ENCODE measurements at regions not wholly inside any gene's neighbourhood (a gene's known extent, or its start where the extent isn't known, plus 50 kb on each side); places are given as distances from the start of the nearest gene placed in this dataset.

GRCh38 chr3:151976211-151977050 lies 103.0 kb downstream of the SUCNR1 start (continued):
- TF ChIP-seq ATF2 (CRISPR knock-in tag; IDR thresholded peaks at IDR 0.05; ENCODE audit: borderline replicate concordance, low read depth), result no peak

- POLR2A ChIA-PET, result no interaction called here
- Mint-ChIP-seq H3K4me3 (no peak overlapping the region), H3K9me3 (peaks cover 6% of the 10 kb centered on the region), H3K27me3 (ENCODE audit: low read depth) (no peaks in the 10 kb centered on the region), H3K36me3 (0 out of 2 replicates have a peak, but pooled peaks cover 3% of the 10 kb centered on the region), H3K4me1 (no peaks in the 10 kb centered on the region), H3K27ac (no peak overlapping the region)
- TF ChIP-seq TEAD1 (CRISPR knock-in tag; IDR thresholded peaks at IDR 0.05) (no peak), CDX4 (CRISPR knock-in tag; IDR thresholded peaks at IDR 0.05; ENCODE audit: borderline replicate concordance) (no peak), OVOL2 (CRISPR knock-in tag; IDR thresholded peaks at IDR 0.05; ENCODE audit: borderline replicate concordance) (no peak), TP53 (CRISPR knock-in tag; IDR thresholded peaks at IDR 0.05) (no peak), JUN (CRISPR knock-in tag; IDR thresholded peaks at IDR 0.05) (no peak), TCF7 (CRISPR knock-in tag; IDR thresholded peaks at IDR 0.05; ENCODE audit: low read depth) (no peak), AFF4 (CRISPR knock-in tag; IDR thresholded peaks at IDR 0.05; ENCODE audit: borderline replicate concordance) (no peak)
- ATAC-seq (no peak), DNase-seq (ENCODE audit: low spot score) (no peak)
- CTCF ChIA-PET, result no interaction called here
Measured at GRCh38 chr3:151979906-151980305, 106.5 kb downstream of the SUCNR1 start.

GRCh38 chr3:151983538-151983937 lies 110.1 kb downstream of the SUCNR1 start:
- POLR2A ChIA-PET, result no interaction called here
- ATAC-seq, result no peak
- no peak for TF ChIP-seq PREB (CRISPR knock-in tag; IDR thresholded peaks at IDR 0.05; ENCODE audit: borderline replicate concordance)
- no peak for TF ChIP-seq NR1H2 (CRISPR knock-in tag; IDR thresholded peaks at IDR 0.05)
- TF ChIP-seq ZNF219 (CRISPR knock-in tag; IDR thresholded peaks at IDR 0.05; ENCODE audit: borderline replicate concordance), result no peak
- no peak for TF ChIP-seq AR (CRISPR knock-in tag; IDR thresholded peaks at IDR 0.05)
- TF ChIP-seq ZNF671 (CRISPR knock-in tag; IDR thresholded peaks at IDR 0.05), result no peak
- no peak for TF ChIP-seq OVOL2 (CRISPR knock-in tag; IDR thresholded peaks at IDR 0.05; ENCODE audit: borderline replicate concordance)
- no peak for TF ChIP-seq ZNF121 (CRISPR knock-in tag; IDR thresholded peaks at IDR 0.05)
- no peak for TF ChIP-seq MAX (CRISPR knock-in tag; IDR thresholded peaks at IDR 0.05)
- TF ChIP-seq SMAD3 (CRISPR knock-in tag; IDR thresholded peaks at IDR 0.05; ENCODE audit: borderline replicate concordance), result no peak
- no peak for TF ChIP-seq ZBTB21 (CRISPR knock-in tag; IDR thresholded peaks at IDR 0.05; ENCODE audit: borderline replicate concordance)
- no peak for TF ChIP-seq ZNF396 (CRISPR knock-in tag; IDR thresholded peaks at IDR 0.05; ENCODE audit: borderline replicate concordance)
- no peak for TF ChIP-seq MXD4 (CRISPR knock-in tag; IDR thresholded peaks at IDR 0.05; ENCODE audit: borderline replicate concordance)
- TF ChIP-seq FOXK1 (CRISPR knock-in tag; IDR thresholded peaks at IDR 0.05), result no peak
- no peak for TF ChIP-seq TEAD4 (CRISPR knock-in tag; IDR thresholded peaks at IDR 0.05)
- no peak for TF ChIP-seq HMGA2 (CRISPR knock-in tag; IDR thresholded peaks at IDR 0.05)
- no peak for TF ChIP-seq TEAD1 (CRISPR knock-in tag; IDR thresholded peaks at IDR 0.05)
- no peak for TF ChIP-seq NR3C1 (CRISPR knock-in tag; conservative IDR thresholded peaks at IDR 0.05; ENCODE audit: low read depth)
- no peak for TF ChIP-seq CREM (CRISPR knock-in tag; IDR thresholded peaks at IDR 0.05)

More at GRCh38 chr3:151983538-151983937, 110.1 kb downstream of the SUCNR1 start:
- Mint-ChIP-seq H3K36me3 (no peaks in the 10 kb centered on the region), H3K9me3 (0 out of 2 replicates have a peak, but pooled peaks cover 3% of the 10 kb centered on the region), H3K4me3 (no peak overlapping the region), H3K27me3 (ENCODE audit: low read depth) (no peaks in the 10 kb centered on the region), H3K27ac (no peak overlapping the region), H3K4me1 (no peaks in the 10 kb centered on the region)
- DNase-seq (ENCODE audit: low spot score), result no peak
- CTCF ChIA-PET, result no interaction called here
